HL-60/S4 treated with retinoic acid at 250 ng/mL for 4 days and 3 days (cell line): ENCODE measurements at regions not wholly inside any gene's neighbourhood (a gene's known extent, or its start where the extent isn't known, plus 50 kb on each side); places are given as distances from the start of the nearest gene placed in this dataset.
"Not testable (repeated sequence)": the region's sequence is repeated elsewhere in the genome, so short reads cannot be mapped to it uniquely, and the experiment has no call there.

Experiments used
- in situ Hi-C: fragments of 300-500 bp; cut with MboI; formaldehyde crosslinking; loops from 2 replicates; pipeline ENCODE4 v1.7.0; 2022; ENCODE audit warnings: low sequenced_read_pairs

DNA sequence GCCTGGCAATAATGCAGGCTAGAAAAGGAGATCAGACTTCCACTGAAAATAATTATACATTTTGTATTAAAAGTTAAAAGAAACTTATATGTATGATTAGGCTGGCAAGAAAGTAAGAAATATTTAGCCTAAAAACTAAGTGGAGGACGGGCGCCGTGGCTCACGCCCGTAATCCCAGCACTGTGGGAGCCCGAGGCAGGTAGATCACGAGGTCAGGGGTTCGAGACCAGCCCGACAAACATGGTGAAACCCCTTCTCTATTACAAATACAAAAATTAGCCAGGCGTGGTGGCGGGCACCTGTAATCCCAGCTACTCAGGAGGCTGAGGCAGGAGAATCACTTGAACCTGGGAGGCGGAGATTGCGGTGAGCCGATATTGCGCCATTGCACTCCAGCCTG is 707.0 kb downstream of the C6orf118 start:
- in situ Hi-C loops = not testable (repeated sequence)

DNA sequence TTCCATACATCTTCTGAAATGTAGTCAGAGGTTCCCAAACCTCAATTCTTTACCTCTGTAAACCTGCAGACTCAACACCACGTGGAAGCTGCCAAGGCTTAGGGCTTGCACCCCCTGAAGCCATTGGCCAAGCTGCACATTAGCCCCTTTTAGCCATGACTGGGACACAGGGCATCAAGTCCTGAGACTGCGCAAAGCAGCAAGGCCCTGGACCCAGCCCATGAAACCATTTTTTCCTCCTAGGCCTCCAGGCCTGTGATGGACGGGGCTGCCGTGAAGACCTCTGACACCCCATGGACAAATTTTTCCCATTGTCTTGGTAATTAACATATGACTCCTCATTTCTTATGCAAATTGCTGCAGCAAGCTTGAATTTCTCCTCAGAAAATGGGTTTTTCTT is 727.8 kb downstream of the C6orf118 start:
- in situ Hi-C loops = no loop called here

DNA sequence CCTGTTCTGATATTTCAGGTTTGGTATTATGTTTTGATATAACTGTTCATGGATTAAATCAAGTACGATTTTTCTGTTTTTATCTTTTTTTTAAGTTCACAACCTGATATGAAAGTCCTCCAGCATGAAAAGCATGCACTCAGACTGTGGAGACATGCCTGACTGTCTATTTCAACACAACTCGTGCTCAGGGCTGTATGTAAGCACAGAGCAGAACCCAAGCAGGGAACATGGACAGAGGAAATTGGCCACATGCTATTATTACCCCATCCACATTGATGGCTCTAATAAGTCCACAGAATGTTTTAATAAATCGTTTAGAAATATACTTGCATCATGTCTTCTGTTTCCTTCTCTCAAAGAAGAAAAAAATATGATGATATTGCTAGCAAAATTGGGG is 730.4 kb downstream of the C6orf118 start:
- in situ Hi-C loops = no loop called here

DNA sequence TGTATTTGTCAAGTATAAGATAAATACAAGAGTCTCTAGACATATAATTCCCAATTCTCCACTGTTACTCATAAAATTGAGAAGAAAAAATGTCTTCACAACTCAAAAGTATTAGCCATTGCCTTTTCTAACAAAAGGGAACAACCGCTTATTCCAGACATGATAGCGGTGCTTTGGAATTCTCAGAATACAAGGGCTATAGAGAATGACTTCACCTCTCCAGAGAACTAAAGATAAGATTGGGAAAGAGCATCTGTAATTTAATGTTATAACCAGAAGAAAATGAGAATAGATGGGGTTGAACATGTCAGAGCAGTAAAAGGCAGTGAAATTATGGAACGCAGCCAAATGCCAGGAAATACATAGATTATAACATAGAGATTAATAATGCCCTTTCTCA is 730.8 kb downstream of the C6orf118 start:
- in situ Hi-C loops = no loop called here

DNA sequence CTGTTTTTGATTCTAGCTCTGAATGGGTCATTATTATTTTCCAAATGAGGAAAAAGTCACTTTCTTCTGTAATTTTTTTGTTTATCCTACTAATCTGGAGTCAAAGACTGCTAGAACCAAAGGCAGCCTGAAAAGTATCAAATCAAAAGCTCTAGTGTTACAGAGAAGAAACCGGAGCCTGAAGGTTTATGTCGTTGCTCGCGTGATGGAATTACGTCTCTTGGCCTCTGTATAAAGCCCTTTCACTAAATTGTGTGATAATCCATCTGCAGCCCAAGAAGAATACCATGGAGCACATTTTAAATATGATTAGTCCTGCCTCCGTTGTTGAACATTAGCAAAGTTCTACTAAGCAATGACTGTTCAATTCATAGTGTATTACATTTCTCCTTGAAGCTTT is 738.6 kb downstream of the C6orf118 start:
- in situ Hi-C loops = no loop called here

DNA sequence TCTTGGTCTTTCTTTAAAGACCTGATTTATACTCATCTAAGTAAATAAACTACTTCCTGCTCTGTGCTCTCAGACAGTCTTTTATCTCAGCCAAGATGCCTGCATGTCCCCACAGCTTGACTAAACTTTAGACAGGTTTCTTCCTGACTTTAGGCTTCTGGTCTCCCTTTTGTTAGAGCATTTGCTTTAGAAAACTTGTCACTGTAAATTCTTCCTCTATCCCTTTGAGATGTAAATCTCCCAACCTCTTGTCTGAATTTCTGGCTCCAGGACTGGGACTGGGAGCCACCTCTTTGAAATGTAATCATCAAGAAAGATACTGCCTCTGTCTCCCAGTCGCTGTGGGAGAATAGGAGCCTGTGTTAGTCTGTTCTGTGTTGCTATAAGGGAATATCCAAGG is 739.9 kb downstream of the C6orf118 start:
- in situ Hi-C loops = no loop called here

DNA sequence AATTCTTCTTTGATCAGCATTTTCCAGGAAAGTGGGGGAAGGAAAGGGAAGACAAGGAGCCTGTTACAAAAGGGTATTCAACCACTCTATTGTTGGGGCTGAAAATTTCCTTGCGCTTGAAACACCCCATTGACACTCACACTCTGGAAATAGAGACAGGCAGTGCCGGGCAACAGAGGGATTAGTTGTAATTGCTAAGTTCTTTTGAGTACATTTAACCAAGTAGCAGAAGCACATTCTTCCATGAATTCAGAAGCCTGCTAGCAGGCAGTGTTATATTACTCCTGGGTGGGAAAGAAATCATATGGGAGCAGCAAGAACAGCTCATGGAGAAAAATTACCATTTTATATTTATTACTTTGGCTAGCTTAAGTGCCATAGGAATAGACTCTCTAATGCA is 745.5 kb downstream of the C6orf118 start:
- in situ Hi-C loops = no loop called here

DNA sequence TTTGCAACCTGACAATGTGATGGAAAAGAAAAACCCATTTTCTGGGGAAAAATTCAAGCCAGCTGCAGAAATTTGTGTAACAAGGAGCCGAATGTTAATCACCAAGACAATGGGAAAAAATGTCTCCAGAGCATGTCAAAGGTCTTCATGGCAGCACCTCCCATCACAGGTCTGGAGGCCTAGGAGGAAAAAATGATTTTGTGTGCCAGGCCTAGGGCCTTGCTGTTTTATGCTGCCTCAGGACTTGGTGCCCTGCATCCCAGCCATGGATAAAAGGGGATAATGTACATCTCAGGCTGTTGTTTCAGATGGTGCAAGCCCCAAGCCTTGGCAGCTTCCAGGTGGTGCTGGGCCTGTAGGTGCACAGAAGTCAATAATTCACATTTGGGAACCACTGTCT is 747.7 kb downstream of the C6orf118 start:
- in situ Hi-C loops = no loop called here

DNA sequence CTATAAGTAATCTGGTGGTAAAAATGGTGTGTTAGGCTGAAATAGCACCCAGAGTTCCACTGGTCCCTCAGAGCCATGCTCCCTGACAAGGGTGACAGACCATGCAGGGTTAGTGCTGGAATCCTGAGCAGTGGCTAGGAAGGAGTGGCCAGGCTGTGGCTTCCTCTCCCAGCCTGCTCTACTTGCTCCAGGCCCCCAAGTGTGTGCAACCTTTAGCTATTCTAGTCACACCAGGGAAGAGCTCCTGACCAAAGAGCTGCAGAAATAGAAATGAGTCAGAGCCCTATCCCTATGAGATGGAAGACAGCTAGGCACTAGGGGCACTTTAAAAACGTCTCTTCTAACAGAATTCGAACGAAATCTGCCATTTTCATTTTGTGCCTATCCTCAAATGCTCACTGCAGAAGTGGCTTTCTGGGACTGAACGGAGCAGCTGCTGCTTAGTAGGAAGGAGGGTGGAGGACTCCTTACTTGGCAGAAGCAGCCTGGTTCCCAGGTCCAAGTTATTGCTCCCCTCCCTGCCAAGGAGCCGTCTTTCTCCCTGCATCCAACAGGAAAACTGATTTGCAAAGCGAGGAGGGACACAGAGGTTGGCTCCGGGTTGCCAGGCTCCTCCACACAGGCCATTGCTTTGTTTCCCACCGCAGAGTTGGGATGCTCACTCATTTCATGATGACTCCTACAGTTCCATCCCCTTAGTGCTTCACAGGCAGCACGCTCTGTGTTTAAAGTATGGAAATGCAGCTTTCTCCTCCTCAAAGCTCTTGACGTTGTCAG is 754.5 kb downstream of the C6orf118 start:
- in situ Hi-C loops = no loop called here

DNA sequence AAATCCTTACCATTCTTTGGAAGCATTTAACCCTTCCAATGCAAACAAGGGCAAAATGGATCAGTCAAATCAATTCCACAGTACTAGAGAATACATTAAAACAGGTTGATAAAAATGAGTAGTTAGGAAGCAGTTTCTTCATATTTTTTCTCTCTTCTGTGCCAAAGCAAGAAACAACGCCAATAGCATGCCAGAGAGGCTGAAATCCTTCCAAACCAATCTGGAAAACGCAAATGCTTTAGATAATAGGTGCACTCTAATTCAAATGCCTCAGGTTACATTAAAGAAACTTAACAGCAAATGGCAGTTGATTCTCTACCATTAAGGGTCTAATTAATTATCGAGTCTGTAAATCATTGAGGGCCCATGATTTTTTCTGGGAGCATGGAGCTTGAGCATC is 755.2 kb downstream of the C6orf118 start:
- in situ Hi-C loops = no loop called here

DNA sequence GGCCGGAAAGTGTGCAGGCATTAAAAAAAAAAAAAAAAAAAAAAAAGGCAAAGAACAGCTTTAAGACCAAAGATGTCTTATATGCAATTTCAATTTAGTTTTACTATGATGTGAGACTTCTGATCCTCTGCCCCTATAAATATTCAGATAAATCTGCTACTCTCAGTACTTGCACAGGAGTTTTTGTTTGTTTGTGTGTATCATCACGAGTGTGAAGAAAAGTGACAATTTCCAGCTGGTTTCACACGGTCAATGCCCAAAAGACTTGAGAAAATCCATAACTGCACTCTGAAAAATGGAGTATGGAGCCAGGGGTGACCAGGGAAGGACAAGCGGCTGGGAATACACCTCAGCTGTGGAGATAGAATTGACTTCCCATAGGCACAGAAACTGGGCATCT is 757.7 kb downstream of the C6orf118 start:
- in situ Hi-C loops = no loop called here

DNA sequence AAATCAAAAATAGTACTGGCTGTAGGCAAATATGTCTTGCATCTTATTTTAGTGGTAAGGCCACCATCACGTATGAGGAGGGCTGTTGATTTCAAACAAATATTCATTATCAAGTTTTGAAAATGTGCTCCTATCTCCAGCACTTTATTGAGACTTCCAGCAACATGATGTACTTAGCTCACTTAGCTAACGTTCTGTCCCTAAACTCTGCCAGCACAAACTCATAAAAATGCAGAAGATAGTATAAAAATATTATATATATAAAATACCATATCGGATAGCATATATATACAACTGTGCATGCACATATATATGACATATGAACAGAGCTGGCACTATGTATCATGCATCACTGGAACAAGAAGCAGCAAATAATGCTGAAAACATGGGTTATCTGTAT is 762.3 kb downstream of the C6orf118 start:
- in situ Hi-C loops = no loop called here

DNA sequence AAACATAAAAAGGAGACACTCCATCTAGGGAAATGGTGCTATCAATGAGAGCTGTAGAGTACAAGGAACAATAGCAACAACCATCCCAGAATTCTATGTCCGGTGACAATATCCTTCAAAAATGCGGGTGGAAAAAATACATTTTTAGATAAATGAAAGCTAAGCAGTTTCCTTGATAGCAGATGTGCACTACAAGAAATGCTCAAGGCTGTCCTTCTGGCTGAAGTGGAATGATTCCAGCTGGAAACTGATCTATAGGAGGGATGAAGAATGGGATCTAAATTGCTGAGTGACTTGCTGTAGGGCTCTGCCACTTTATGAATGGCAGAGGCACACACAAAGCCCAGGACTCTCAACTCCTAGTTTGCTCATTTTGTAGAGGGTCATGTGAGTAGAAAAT is 763.1 kb downstream of the C6orf118 start:
- in situ Hi-C loops = no loop called here

DNA sequence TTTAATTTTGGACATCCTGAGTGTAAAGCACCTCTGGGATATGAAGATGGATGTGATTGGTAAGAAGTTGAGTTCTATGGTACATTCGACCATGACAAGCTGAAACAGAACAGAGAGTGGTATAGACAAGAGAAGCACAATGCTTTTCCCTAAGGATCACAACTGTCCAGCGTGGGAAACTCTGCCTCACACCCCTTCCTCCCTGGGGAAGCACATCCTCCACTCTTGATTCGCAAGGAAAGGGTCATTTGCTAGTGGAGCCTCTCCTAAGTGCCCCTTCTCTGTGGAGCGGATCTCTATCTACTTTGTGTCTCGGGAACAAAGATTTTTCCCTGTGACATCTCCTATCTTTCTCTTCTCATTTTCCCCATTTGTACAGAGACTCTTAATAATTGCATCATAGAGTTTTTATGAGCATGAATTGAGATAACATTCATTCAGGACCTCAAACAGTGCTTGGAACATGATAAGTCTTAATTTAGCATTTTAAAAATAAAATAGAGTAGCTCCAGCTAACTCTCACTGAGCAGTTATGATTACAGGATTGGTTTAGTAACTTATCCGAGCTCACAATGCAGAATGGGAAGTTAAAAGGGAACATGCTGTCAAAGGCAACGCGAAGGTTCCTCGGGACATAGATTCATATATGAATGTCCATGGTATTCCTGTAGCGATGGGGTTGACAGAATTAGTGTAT is 775.2 kb downstream of the C6orf118 start:
- in situ Hi-C loops = no loop called here

DNA sequence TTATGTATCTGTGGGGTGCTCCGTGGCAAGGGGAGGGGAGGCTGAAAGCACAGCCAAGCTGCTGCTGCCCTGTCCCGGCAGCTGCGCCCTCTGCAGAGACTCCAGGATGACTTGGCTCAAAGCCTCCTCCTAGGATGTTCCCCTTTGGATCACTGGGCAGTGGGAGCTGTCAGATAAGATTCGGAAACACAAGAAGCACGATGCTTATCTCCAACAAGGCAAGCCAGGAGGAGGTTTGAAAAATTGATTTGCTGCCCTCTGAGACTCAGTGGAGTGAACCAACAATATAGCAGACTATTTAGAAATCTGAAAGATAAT is 776.4 kb downstream of the C6orf118 start:
- in situ Hi-C loops = no loop called here

DNA sequence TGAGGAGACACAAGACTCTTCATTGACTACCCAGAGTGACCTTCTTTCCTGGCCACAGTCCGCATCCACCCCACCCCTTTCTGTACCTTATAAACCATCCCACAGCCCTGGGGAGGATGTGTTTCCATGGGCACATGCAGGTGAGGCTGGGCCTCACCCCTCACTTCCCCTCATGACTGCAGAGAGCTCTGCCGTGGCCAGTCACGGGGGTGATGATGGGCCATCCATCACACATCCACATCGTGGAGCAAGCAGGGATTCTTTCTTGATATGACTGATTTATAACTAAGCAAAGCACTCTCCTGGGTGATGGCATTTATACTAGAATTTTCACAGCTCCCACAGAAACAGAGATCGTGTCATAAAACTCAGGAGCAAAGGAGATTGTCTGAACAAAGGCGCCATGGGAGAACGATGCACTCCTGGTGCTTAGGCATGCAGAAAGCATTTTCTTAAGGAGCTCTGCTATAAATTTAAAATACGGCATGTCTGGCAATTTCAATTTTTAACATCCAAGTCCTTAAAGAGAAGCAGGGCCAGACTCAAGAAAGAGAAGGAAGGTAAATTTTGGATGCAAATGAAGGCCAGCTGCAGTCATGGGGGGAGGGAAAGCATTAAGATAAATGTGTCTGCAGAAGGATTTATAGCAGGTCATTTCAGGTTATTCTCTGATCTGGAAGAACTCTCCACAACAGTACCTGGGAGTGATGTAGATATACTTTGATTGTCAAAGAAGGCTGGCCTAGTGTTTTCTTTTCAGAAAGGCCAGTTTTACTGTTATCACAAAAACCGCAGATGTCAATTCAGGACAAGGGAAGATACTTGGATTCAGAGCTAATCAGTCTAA is 777.0 kb downstream of the C6orf118 start:
- in situ Hi-C loops = no loop called here

DNA sequence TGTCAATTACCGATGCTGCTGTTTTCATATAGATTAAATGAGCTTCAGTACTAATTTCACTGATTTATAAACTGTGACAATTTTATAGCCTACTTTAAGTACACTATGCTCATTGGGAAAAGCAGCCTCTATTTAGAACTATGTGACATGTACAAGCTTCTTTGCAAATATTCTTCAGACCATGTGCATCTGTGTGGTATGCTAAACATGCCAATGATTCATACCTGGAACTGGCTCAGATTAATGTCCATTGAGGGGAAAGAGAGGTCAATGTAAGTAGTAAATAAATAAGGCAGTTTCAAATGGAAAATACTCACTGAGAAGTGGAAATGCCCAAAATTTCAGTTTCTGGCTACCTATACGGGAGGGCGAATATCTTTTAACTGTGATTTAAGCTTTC is 777.7 kb downstream of the C6orf118 start:
- in situ Hi-C loops = no loop called here

DNA sequence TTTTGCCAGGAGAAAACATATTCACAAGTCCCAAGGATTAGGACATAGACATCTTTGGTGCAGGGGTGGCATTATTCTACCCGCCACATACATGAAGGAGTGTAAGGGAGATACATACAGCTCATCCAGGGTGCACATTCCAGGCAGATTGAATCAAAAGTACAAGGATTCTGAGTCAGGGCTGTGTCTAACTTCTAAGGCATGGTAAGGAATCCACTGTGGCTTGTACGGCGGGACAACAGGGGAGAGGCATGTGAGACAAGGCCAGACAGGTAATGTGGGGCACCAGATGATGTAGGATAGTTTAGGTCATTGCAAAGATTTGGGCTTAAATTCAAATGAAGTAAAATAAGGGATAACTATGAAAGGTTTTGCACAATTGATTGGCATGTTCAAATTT is 780.9 kb downstream of the C6orf118 start:
- in situ Hi-C loops = no loop called here

DNA sequence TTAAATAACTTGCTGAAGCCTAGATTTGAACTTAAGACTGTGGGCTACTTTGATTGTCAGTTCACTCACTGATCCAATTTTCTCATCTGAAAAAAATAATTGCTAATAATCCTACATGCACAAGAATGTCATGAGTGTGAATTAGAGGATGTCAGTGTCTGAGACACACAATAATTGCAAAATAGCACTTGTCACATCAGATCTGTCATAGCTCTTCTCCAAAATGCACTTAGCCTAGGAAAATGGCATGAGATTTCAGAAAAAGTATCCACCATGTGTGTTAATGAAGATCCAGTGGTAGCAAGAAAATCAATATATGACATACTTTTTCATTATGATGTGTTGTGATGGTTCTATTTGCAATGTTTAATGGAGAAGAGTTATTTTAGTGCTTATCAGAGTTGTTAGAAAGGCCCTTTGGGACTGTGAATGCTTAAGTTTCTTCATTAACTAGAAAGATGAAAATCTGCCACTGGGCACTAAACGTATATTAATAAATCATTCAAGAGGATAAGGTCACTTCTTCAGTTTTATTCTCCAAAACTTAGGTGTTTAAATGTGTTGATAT is 786.2 kb downstream of the C6orf118 start:
- in situ Hi-C loops = no loop called here

DNA sequence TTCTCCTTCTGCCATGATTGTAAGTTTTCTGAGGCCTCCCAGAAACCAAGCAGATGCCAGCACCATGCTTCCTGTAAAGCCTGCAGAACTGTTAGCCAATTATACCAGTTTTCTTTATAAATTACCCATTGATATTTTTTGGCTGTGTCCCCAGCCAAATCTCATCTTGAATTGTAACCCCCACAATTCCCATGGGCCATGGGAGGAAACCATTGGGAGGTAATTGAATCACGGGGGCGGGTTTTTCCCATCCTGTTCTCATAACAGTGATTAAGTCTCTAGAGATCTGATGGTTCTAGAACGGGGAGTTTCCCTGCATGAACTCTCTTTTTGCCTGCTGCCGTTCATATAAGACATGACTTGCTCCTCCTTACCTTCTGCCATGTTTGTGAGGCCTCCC is 788.5 kb downstream of the C6orf118 start:
- in situ Hi-C loops = no loop called here

DNA sequence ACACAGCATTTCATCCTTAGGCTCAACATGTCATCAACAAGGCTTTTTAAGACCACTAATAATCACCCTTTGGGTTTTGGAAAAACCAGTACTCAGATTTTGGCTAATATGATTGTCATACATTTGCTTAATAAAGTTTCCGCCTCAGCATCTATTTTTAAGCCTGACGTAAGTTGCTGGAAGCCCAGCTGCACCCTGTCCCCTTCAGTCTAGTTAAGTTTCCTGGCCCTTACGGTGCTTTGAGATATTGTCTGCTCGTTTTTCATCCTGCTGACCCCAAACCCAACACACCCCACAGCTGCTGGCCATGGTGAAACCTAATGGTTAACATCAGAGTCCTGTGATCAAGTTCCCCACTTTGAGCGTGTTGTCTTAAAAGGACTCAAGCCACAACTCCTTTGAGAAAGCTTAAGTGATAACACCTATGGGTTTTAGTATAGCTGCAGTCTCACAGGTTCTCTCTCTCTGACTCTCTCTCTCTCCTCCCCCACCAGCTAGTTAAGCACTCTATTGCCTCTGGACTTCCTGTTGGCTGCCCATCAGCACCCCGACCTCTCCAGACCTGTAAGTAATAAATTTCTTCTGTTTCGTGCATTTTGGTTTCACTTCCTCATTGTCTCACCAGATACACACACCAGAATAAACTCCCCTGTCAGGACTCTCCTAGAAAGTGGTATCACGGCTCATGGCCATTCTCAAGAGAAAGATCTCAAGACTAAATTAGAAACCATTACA is 802.0 kb downstream of the C6orf118 start:
- in situ Hi-C loops = no loop called here
